RKO (cell line): ENCODE measurements at regions not wholly inside any gene's neighbourhood (a gene's known extent, or its start where the extent isn't known, plus 50 kb on each side); places are given as distances from the start of the nearest gene placed in this dataset.
"Not testable (repeated sequence)": the region's sequence is repeated elsewhere in the genome, so short reads cannot be mapped to it uniquely, and the experiment has no call there.

Experiments used
- DNase-seq: peaks from one replicate; pipeline ENCODE4 v3.0.0-alpha.2; 2016; ENCODE audit warnings: low spot score

- no peak for DNase-seq
Measured at GRCh38 chr7:22066522-22066921, 120.8 kb upstream of the CDCA7L start.

- no peak for DNase-seq
Measured at GRCh38 chr7:22064816-22065215, 119.1 kb upstream of the CDCA7L start.

GRCh38 chr7:22061775-22062174 is 116.1 kb upstream of the CDCA7L start:
- no peak for DNase-seq

- DNase-seq = no peak
Measured at GRCh38 chr7:22060863-22061262, 115.2 kb upstream of the CDCA7L start.

GRCh38 chr7:22060197-22060596 is 114.5 kb upstream of the CDCA7L start:
- no peak for DNase-seq

GRCh38 chr7:22055226-22055625 is 109.5 kb upstream of the CDCA7L start:
- DNase-seq = no peak

- DNase-seq = no peak
Measured at GRCh38 chr7:22052674-22053365, 107.1 kb upstream of the CDCA7L start.

- DNase-seq = peak; percentile 41
Measured at GRCh38 chr7:22051886-22052673, 106.4 kb upstream of the CDCA7L start.

- no peak for DNase-seq
Measured at GRCh38 chr7:22049766-22050500, 104.2 kb upstream of the CDCA7L start.

- DNase-seq = no peak
Measured at GRCh38 chr7:22043367-22043766, 97.7 kb upstream of the CDCA7L start.

- no peak for DNase-seq
Measured at GRCh38 chr7:22040923-22041595, 95.4 kb upstream of the CDCA7L start.

- DNase-seq = no peak
Measured at GRCh38 chr7:22039670-22040069, 94.0 kb upstream of the CDCA7L start.

- not testable (repeated sequence) for DNase-seq
Measured at GRCh38 chr7:22032356-22032755, 86.7 kb upstream of the CDCA7L start.

GRCh38 chr7:22028656-22029055 is 83.0 kb upstream of the CDCA7L start:
- DNase-seq = not testable (repeated sequence)

- no peak for DNase-seq
Measured at GRCh38 chr7:22027475-22027874, 81.8 kb upstream of the CDCA7L start.

GRCh38 chr7:22025983-22026382 is 80.3 kb upstream of the CDCA7L start:
- DNase-seq = no peak

GRCh38 chr7:22025075-22025474 is 79.4 kb upstream of the CDCA7L start:
- no peak for DNase-seq

GRCh38 chr7:22019931-22020330 is 74.2 kb upstream of the CDCA7L start:
- DNase-seq = no peak

GRCh38 chr7:22016507-22016906 is 70.8 kb upstream of the CDCA7L start:
- DNase-seq = no peak

GRCh38 chr7:22013711-22014110 is 68.0 kb upstream of the CDCA7L start:
- DNase-seq = no peak

- no peak for DNase-seq
Measured at GRCh38 chr7:22008683-22009082, 63.0 kb upstream of the CDCA7L start.

- DNase-seq = no peak
Measured at GRCh38 chr7:22008087-22008486, 62.4 kb upstream of the CDCA7L start.
